Endothelial cell of umbilical vein (primary cell): ENCODE measurements at regions not wholly inside any gene's neighbourhood (a gene's known extent, or its start where the extent isn't known, plus 50 kb on each side); places are given as distances from the start of the nearest gene placed in this dataset.

Experiments
- BruUV-seq: library from RNA; stranded (reverse); fragments of 400-500 nt; replicated peaks from 2 replicates; lab custom pipeline; 2021; lab: Mats Ljungman, UMichigan
- CTCF ChIA-PET: fragments of 300-600, 350-600 bp; sonication (Branson Sonifier 250); formaldehyde crosslinking; loops from one replicate; lab custom pipeline; 2021; ENCODE audit warnings: antibody characterized with exemption, inconsistent platforms; lab: Charles Lee
- POLR2A ChIA-PET: fragments of 300-600, 350-600 bp; sonication (Branson Sonifier 250); formaldehyde crosslinking; loops from one replicate; lab custom pipeline; 2021; ENCODE audit warnings: antibody characterized with exemption, inconsistent platforms; lab: Charles Lee
- DNase-seq: peaks from one replicate; pipeline ENCODE4 v3.0.0-alpha.2; 2011; ENCODE audit warnings: low read depth, low spot score
- FAIRE-seq: peaks from 2 replicates; lab custom pipeline; 2011; peaks lifted over from hg19 to GRCh38; lab: Jason Lieb, UNC
- H2AFZ ChIP-seq: 2 replicates; pipeline ENCODE4 v1.6.0; 2012; ENCODE audit warnings: low read depth, low read length, control low read depth, inconsistent platforms
- H3K27ac ChIP-seq: 2 replicates; pipeline ENCODE4 v1.5.1; 2011; ENCODE audit warnings: low read depth, mild to moderate bottlenecking, control low read depth, low read length, moderate library complexity; ENCODE audit not compliant: insufficient read depth
- H3K27me3 ChIP-seq, 2 experiments: 2 replicates each; pipeline versions ENCODE4 v1.6.0 to v1.6.1; 2011; ENCODE audit warnings: low read length in 2 of 2, mixed read lengths in 1 of 2; ENCODE audit not compliant: control insufficient read depth in 2 of 2, insufficient read depth in 2 of 2
- H3K36me3 ChIP-seq, 2 experiments: 2 replicates in 1 of 2; 3 replicates in 1 of 2; pipeline ENCODE4 v1.5.1; 2011; ENCODE audit warnings: low read length in 2 of 2, mild to moderate bottlenecking in 1 of 2, moderate library complexity in 1 of 2; ENCODE audit not compliant: control insufficient read depth in 2 of 2, insufficient read depth in 2 of 2; ENCODE audit errors: extremely low read depth in 1 of 2
- H3K4me1 ChIP-seq: 3 replicates; pipeline ENCODE4 v1.5.1; 2011; ENCODE audit warnings: mild to moderate bottlenecking, low read length; ENCODE audit not compliant: control insufficient read depth, insufficient read depth; ENCODE audit errors: extremely low read depth
- H3K4me2 ChIP-seq: 2 replicates; pipeline ENCODE4 v1.6.1; 2011; ENCODE audit warnings: low read length, control low read depth, mixed read lengths; ENCODE audit not compliant: insufficient read depth
- H3K4me3 ChIP-seq, 3 experiments: fragments of 200-600 bp in 1 of 3; sonication (generic), shearing (Covaris generic) in 1 of 3; replicated peaks in 1 of 3; 2 replicates each; pipeline ENCODE4 v1.5.1; 2011 to 2016; ENCODE audit warnings: control low read depth in 3 of 3, low read length in 3 of 3, mild to moderate bottlenecking in 2 of 3, inconsistent platforms in 1 of 3, low read depth in 1 of 3, moderate library complexity in 1 of 3; ENCODE audit not compliant: insufficient read depth in 1 of 3
- H3K79me2 ChIP-seq: 2 replicates; pipeline ENCODE4 v1.6.0; 2012; ENCODE audit warnings: low read length, inconsistent platforms; ENCODE audit not compliant: control insufficient read depth, insufficient read depth
- H3K9ac ChIP-seq: replicated peaks from 2 replicates; pipeline ENCODE3; 2011; ENCODE audit warnings: low read length, control low read depth; ENCODE audit not compliant: insufficient read depth; ENCODE audit errors: extremely low read depth
- H3K9me1 ChIP-seq: replicated peaks from 3 replicates; pipeline ENCODE4 v1.6.0; 2011; ENCODE audit warnings: mild to moderate bottlenecking, low read length; ENCODE audit not compliant: control insufficient read depth, insufficient read depth; ENCODE audit errors: extremely low read depth
- H3K9me3 ChIP-seq: replicated peaks from 2 replicates; pipeline ENCODE4 v1.5.1; 2012; ENCODE audit warnings: low read length, inconsistent platforms; ENCODE audit not compliant: control insufficient read depth, insufficient read depth
- H4K20me1 ChIP-seq: replicated peaks from 2 replicates; pipeline ENCODE3; 2011; ENCODE audit warnings: mild to moderate bottlenecking, low read length; ENCODE audit not compliant: control insufficient read depth, insufficient read depth; ENCODE audit errors: extremely low read depth
- EZH2 ChIP-seq: IDR thresholded peaks from 2 replicates; pipeline ENCODE4 v1.6.1; 2012; ENCODE audit warnings: borderline replicate concordance, low read depth, mild to moderate bottlenecking, moderate library complexity, low read length, inconsistent platforms; ENCODE audit not compliant: severe bottlenecking
- FOS ChIP-seq: IDR thresholded peaks from 2 replicates; pipeline ENCODE4 v1.6.1; 2011; ENCODE audit warnings: mild to moderate bottlenecking, low read length, moderate library complexity, borderline replicate concordance; ENCODE audit not compliant: insufficient read depth
- GATA2 ChIP-seq: IDR thresholded peaks from 2 replicates; pipeline ENCODE4 v1.7.0; 2011; ENCODE audit warnings: low read depth, mild to moderate bottlenecking, moderate library complexity, mixed read lengths, low read length; ENCODE audit not compliant: insufficient read length, insufficient read depth
- JUN ChIP-seq: IDR thresholded peaks from 2 replicates; pipeline ENCODE4 v1.6.1; 2011; ENCODE audit warnings: borderline replicate concordance, low read depth; ENCODE audit not compliant: insufficient read length, insufficient read depth
- MAX ChIP-seq: IDR thresholded peaks from 2 replicates; pipeline ENCODE4 v1.6.1; 2011; ENCODE audit not compliant: insufficient read depth, insufficient read length
- MYC ChIP-seq: IDR thresholded peaks from one replicate; pipeline ENCODE4 v1.6.1; 2011; ENCODE audit warnings: mild to moderate bottlenecking, low read depth, low read length
- POLR2A ChIP-seq: IDR thresholded peaks from 2 replicates; pipeline ENCODE4 v1.6.1; 2012; ENCODE audit warnings: low read depth, mild to moderate bottlenecking, control low read depth, low read length
- POLR2AphosphoS5 ChIP-seq: IDR thresholded peaks from 2 replicates; pipeline ENCODE4 v1.6.1; 2012; ENCODE audit warnings: low read depth, mild to moderate bottlenecking, control low read depth, low read length, moderate library complexity; ENCODE audit not compliant: insufficient read depth
- dilution Hi-C: fragments of 300-500 bp; cut with MboI; formaldehyde crosslinking; loops from one replicate; pipeline ENCODE4 v1.15.0; 2019; ENCODE audit warnings: low sequenced_read_pairs; ENCODE audit not compliant: extremely low pct_ligation_motif_present
- intact Hi-C: fragments of 100-400 bp; cut with micrococcal nuclease; formaldehyde crosslinking; loops from one replicate; pipeline ENCODE4 v1.10.0; 2022
- TF ChIP-seq, protein P1 (sequence below), 2 donors: IDR thresholded peaks; 1 replicate in 1 of 2; 2 replicates in 1 of 2; pipeline ENCODE4 v1.5.1; 2011; ENCODE audit warnings: low read length in 2 of 2, mild to moderate bottlenecking in 2 of 2, moderate library complexity in 2 of 2, control low read depth in 1 of 2, inconsistent platforms in 1 of 2, low read depth in 1 of 2; ENCODE audit not compliant: insufficient read depth in 1 of 2; ENCODE audit errors: extremely low read depth in 1 of 2

GRCh38 chr3:154542837-154543236, 112.8 kb upstream of the GPR149 start:
- dilution Hi-C loops, result no loop called here
- no TSS peak for BruUV-seq
- no peak for TF ChIP-seq MAX
- TF ChIP-seq FOS, result no peak
- TF ChIP-seq GATA2, result no peak
- TF ChIP-seq, protein P1, sequence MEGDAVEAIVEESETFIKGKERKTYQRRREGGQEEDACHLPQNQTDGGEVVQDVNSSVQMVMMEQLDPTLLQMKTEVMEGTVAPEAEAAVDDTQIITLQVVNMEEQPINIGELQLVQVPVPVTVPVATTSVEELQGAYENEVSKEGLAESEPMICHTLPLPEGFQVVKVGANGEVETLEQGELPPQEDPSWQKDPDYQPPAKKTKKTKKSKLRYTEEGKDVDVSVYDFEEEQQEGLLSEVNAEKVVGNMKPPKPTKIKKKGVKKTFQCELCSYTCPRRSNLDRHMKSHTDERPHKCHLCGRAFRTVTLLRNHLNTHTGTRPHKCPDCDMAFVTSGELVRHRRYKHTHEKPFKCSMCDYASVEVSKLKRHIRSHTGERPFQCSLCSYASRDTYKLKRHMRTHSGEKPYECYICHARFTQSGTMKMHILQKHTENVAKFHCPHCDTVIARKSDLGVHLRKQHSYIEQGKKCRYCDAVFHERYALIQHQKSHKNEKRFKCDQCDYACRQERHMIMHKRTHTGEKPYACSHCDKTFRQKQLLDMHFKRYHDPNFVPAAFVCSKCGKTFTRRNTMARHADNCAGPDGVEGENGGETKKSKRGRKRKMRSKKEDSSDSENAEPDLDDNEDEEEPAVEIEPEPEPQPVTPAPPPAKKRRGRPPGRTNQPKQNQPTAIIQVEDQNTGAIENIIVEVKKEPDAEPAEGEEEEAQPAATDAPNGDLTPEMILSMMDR (IDR thresholded peaks at IDR 0.05; ENCODE audit: extremely low read depth in 1 of 2, insufficient read depth in 1 of 2, low read depth in 1 of 2, low read length in 2 of 2), result no peak
- TF ChIP-seq MYC, result no peak
- no peak for TF ChIP-seq POLR2AphosphoS5
- no peak for TF ChIP-seq EZH2
- TF ChIP-seq JUN, result no peak
- TF ChIP-seq POLR2A, result no peak
- Histone ChIP-seq H3K27ac (no peak overlapping the region), H3K27me3 (no peaks in the 10 kb centered on the region), H3K9me3 (no peaks in the 10 kb centered on the region), H3K4me1 (no peaks in the 10 kb centered on the region), H3K4me3 (no peak overlapping the region), H3K4me2 (no peak overlapping the region), H3K36me3 (no peaks in the 10 kb centered on the region), H2AFZ (no peak overlapping the region), H3K9ac (no peak overlapping the region), H4K20me1 (no peaks in the 10 kb centered on the region), H3K79me2 (no peaks in the 10 kb centered on the region), H3K9me1 (no peaks in the 10 kb centered on the region)
- no peak for DNase-seq
- ChIA-PET POLR2A (no interaction called here), CTCF (no interaction called here)
- intact Hi-C loops, result no loop called here
- FAIRE-seq, result no peak
